IMR-90 (cell line): ENCODE measurements at regions not wholly inside any gene's neighbourhood (a gene's known extent, or its start where the extent isn't known, plus 50 kb on each side); places are given as distances from the start of the nearest gene placed in this dataset.

Source experiments
- ATAC-seq: fragments of 200-7000 bp; cut with Tn5 transposase; 2 replicates; pipeline ENCODE4 v1.9.1; 2020; ENCODE audit warnings: low read depth, mild to moderate bottlenecking, moderate library complexity
- BruUV-seq: library from RNA; stranded (reverse); fragments of 400-500 nt; replicated peaks from 2 replicates; lab custom pipeline; 2021; lab: Mats Ljungman, UMichigan
- CTCF ChIA-PET: fragments of 300-600 bp; formaldehyde crosslinking; extraction: SDS; loops from one replicate; lab custom pipeline; 2021; ENCODE audit warnings: antibody characterized with exemption; lab: Yijun Ruan, JAX
- POLR2A ChIA-PET: fragments of 300-600 bp; sonication (Branson Sonifier 250); formaldehyde crosslinking; loops from one replicate; lab custom pipeline; 2022; ENCODE audit warnings: antibody characterized with exemption; ENCODE audit not compliant: unreplicated experiment; lab: Charles Lee
- DNase-seq: peaks from one replicate; pipeline ENCODE4 v3.0.0; 2013
- H2AFZ ChIP-seq: replicated peaks from 2 replicates; pipeline ENCODE3; 2013; ENCODE audit warnings: low read length, mild to moderate bottlenecking; ENCODE audit not compliant: poor library complexity
- H2AK5ac ChIP-seq: 2 replicates; pipeline ENCODE4 v1.6.1; 2013; ENCODE audit warnings: low read depth, low read length, inconsistent platforms
- H2AK9ac ChIP-seq: replicated peaks from 2 replicates; pipeline ENCODE3; 2013; ENCODE audit warnings: mild to moderate bottlenecking, low read depth, low read length, moderate library complexity; ENCODE audit not compliant: poor library complexity
- H2BK120ac ChIP-seq: 2 replicates; pipeline ENCODE4 v1.6.1; 2013; ENCODE audit warnings: low read depth, low read length, inconsistent platforms
- H2BK15ac ChIP-seq: 3 replicates; pipeline ENCODE4 v1.6.1; 2013; ENCODE audit warnings: low read depth, low read length, inconsistent platforms
- H2BK20ac ChIP-seq: 2 replicates; pipeline ENCODE4 v1.6.1; 2013; ENCODE audit warnings: low read depth, mild to moderate bottlenecking, inconsistent platforms, low read length, moderate library complexity
- H2BK5ac ChIP-seq: 2 replicates; pipeline ENCODE4 v1.6.1; 2013; ENCODE audit warnings: mild to moderate bottlenecking, low read depth, low read length, inconsistent platforms; ENCODE audit not compliant: poor library complexity, severe bottlenecking
- H3K14ac ChIP-seq: replicated peaks from 2 replicates; pipeline ENCODE4 v1.6.1; 2013; ENCODE audit warnings: low read depth, low read length, inconsistent platforms
- H3K18ac ChIP-seq: 2 replicates; pipeline ENCODE4 v1.6.1; 2013; ENCODE audit warnings: low read depth, low read length, control low read depth
- H3K23ac ChIP-seq: 2 replicates; pipeline ENCODE4 v1.6.1; 2013; ENCODE audit warnings: low read depth, low read length, inconsistent platforms
- H3K27ac ChIP-seq: 2 replicates; pipeline ENCODE4 v1.5.1; 2013; ENCODE audit warnings: mild to moderate bottlenecking, control low read depth, low read length; ENCODE audit not compliant: insufficient read depth
- H3K27me3 ChIP-seq: 2 replicates; pipeline ENCODE4 v1.6.1; 2013; ENCODE audit warnings: low read length; ENCODE audit not compliant: control insufficient read depth, insufficient read depth
- H3K36me3 ChIP-seq: 2 replicates; pipeline ENCODE4 v1.6.1; 2013; ENCODE audit warnings: low read length, mixed read lengths; ENCODE audit not compliant: control insufficient read depth, insufficient read depth
- H3K4ac ChIP-seq: 2 replicates; pipeline ENCODE4 v1.6.1; 2013; ENCODE audit warnings: low read depth, low read length, inconsistent platforms
- H3K4me1 ChIP-seq: 2 replicates; pipeline ENCODE4 v1.6.1; 2013; ENCODE audit warnings: low read length, mixed read lengths; ENCODE audit not compliant: control insufficient read depth, insufficient read depth
- H3K4me2 ChIP-seq: 2 replicates; pipeline ENCODE4 v1.6.1; 2013; ENCODE audit warnings: low read depth, mild to moderate bottlenecking, control low read depth, low read length, moderate library complexity
- H3K4me3 ChIP-seq: 2 replicates; pipeline ENCODE4 v1.5.1; 2013; ENCODE audit warnings: low read depth, mild to moderate bottlenecking, control low read depth, low read length, moderate library complexity; ENCODE audit not compliant: insufficient read depth
- H3K56ac ChIP-seq: 2 replicates; pipeline ENCODE4 v1.6.1; 2013; ENCODE audit warnings: low read length, inconsistent platforms; ENCODE audit not compliant: insufficient read depth; ENCODE audit errors: extremely low read depth
- H3K79me1 ChIP-seq, 2 experiments: 2 replicates each; pipeline ENCODE4 v1.6.1; 2013; ENCODE audit warnings: low read length in 2 of 2, inconsistent platforms in 1 of 2, low read depth in 1 of 2
- H3K9ac ChIP-seq: 2 replicates; pipeline ENCODE4 v1.6.1; 2013; ENCODE audit warnings: low read depth, low read length, control low read depth
- H3K9me1 ChIP-seq: 2 replicates; pipeline ENCODE4 v1.6.1; 2013; ENCODE audit warnings: low read length, inconsistent platforms; ENCODE audit not compliant: insufficient read depth
- H3K9me3 ChIP-seq: 2 replicates; pipeline ENCODE4 v1.6.1; 2013; ENCODE audit warnings: low read length; ENCODE audit not compliant: control insufficient read depth, insufficient read depth
- H4K20me1 ChIP-seq: 2 replicates; pipeline ENCODE4 v1.6.1; 2013; ENCODE audit warnings: low read length, inconsistent platforms; ENCODE audit not compliant: insufficient read depth
- H4K5ac ChIP-seq: 2 replicates; pipeline ENCODE4 v1.6.1; 2013; ENCODE audit warnings: mild to moderate bottlenecking, low read depth, low read length, control low read depth
- H4K8ac ChIP-seq, 2 experiments: 2 replicates each; pipeline ENCODE4 v1.6.1; 2013; ENCODE audit warnings: low read depth in 2 of 2, low read length in 2 of 2, control low read depth in 1 of 2, inconsistent platforms in 1 of 2
- H4K91ac ChIP-seq: 2 replicates; pipeline ENCODE4 v1.6.1; 2013; ENCODE audit warnings: low read depth, low read length, inconsistent platforms; ENCODE audit not compliant: insufficient read depth
- ELK1 ChIP-seq: fragments of 150-350 bp; IDR thresholded peaks from 2 replicates; pipeline ENCODE4 v1.6.1; 2016; ENCODE audit warnings: low read depth, mild to moderate bottlenecking, low read length, moderate library complexity, borderline replicate concordance
- MAFK ChIP-seq: IDR thresholded peaks from 2 replicates; pipeline ENCODE4 v1.6.1; 2012; ENCODE audit warnings: low read depth, low read length, improper control_type of control experiment
- MAZ ChIP-seq: IDR thresholded peaks from 2 replicates; pipeline ENCODE4 v1.6.1; 2012; ENCODE audit warnings: low read depth, mild to moderate bottlenecking, low read length, improper control_type of control experiment, moderate library complexity, borderline replicate concordance
- MXI1 ChIP-seq: IDR thresholded peaks from 2 replicates; pipeline ENCODE4 v1.6.1; 2012; ENCODE audit warnings: low read depth, mild to moderate bottlenecking, low read length, moderate library complexity, borderline replicate concordance
- NFE2L2 ChIP-seq: fragments of 150-350 bp; IDR thresholded peaks from 2 replicates; pipeline ENCODE4 v1.6.1; 2016; ENCODE audit warnings: low read depth, mild to moderate bottlenecking, low read length
- POLR2A ChIP-seq: IDR thresholded peaks from 2 replicates; pipeline ENCODE4 v1.6.1; 2012; ENCODE audit warnings: mild to moderate bottlenecking, low read depth, low read length
- RAD21 ChIP-seq: IDR thresholded peaks from 2 replicates; pipeline ENCODE4 v1.6.1; 2012; ENCODE audit warnings: low read length, improper control_type of control experiment
- SMC3 ChIP-seq: fragments of 150-350 bp; IDR thresholded peaks from 2 replicates; pipeline ENCODE4 v1.6.1; 2016; ENCODE audit warnings: low read depth, mild to moderate bottlenecking, antibody characterized with exemption, low read length, moderate library complexity
- dilution Hi-C: fragments of 300-500 bp; cut with HindIII; formaldehyde crosslinking; loops from one replicate; pipeline ENCODE4 v1.14.3; 2018; ENCODE audit warnings: low sequenced_read_pairs; ENCODE audit not compliant: unreplicated experiment
- in situ Hi-C: fragments of 300-500 bp; cut with MboI; formaldehyde crosslinking; loops from 3 replicates; pipeline ENCODE4 v1.14.3; 2019; ENCODE audit warnings: low sequenced_read_pairs, inconsistent platforms, mixed read lengths
- intact Hi-C: fragments of 100-400 bp; cut with micrococcal nuclease; formaldehyde crosslinking; loops from 2 replicates; pipeline ENCODE4 v1.10.0; 2022
- TF ChIP-seq, protein P1 (sequence below): conservative IDR thresholded peaks from 2 replicates; pipeline ENCODE4 v1.5.1; 2012; ENCODE audit warnings: mild to moderate bottlenecking, low read depth, low read length, improper control_type of control experiment

DNA sequence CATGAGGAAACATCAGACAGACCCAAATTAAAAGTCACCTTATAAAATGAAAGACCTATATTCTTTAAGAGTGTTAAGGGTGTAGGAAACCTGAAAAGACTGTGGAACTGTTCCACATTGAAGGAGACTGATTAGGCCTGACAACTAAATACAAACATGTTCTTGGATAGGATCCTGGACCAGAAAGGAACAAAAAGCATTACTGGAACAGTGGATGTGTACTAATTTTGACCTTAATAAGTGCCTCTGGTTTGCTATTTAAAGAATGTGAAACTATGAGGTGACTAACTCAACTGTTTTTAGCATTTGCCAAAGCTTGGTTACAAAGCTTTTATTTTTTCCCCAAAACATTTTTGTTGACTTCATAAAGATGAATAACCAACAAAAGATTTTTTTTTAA is 340.6 kb downstream of the CAAP1 start:
- no peaks in the 10 kb centered on the region for H3K9me1 ChIP-seq
- no peak overlapping the region for H2BK15ac ChIP-seq
- no peak overlapping the region for H2AK9ac ChIP-seq
- no peak overlapping the region for H3K4ac ChIP-seq
- DNase-seq (no peak), ATAC-seq (no peak)
- H3K4me2 ChIP-seq, result no peak overlapping the region
- H3K23ac ChIP-seq, result no peak overlapping the region
- no peaks in the 10 kb centered on the region for H3K79me1 ChIP-seq
- 0 out of 2 replicates have a peak, but pooled peaks cover 1% of the 10 kb centered on the region for H3K9me3 ChIP-seq
- ChIA-PET CTCF (no interaction called here), POLR2A (no interaction called here)
- H3K56ac ChIP-seq, result no peak overlapping the region
- H3K9ac ChIP-seq, result no peak overlapping the region
- H3K27me3 ChIP-seq, result no peaks in the 10 kb centered on the region
- H4K91ac ChIP-seq, result no peak overlapping the region
- no peak overlapping the region for H2BK120ac ChIP-seq
- H3K4me1 ChIP-seq, result no peaks in the 10 kb centered on the region
- H3K4me3 ChIP-seq, result no peak overlapping the region
- no peaks in the 10 kb centered on the region for H4K20me1 ChIP-seq
- H2BK5ac ChIP-seq, result no peak overlapping the region
- H3K27ac ChIP-seq, result no peak overlapping the region
- no peak overlapping the region for H3K18ac ChIP-seq
- in situ Hi-C loops, result no loop called here
- TF ChIP-seq POLR2A, result no peak
- no peak for TF ChIP-seq SMC3
- TF ChIP-seq RAD21, result no peak
- TF ChIP-seq, protein P1, sequence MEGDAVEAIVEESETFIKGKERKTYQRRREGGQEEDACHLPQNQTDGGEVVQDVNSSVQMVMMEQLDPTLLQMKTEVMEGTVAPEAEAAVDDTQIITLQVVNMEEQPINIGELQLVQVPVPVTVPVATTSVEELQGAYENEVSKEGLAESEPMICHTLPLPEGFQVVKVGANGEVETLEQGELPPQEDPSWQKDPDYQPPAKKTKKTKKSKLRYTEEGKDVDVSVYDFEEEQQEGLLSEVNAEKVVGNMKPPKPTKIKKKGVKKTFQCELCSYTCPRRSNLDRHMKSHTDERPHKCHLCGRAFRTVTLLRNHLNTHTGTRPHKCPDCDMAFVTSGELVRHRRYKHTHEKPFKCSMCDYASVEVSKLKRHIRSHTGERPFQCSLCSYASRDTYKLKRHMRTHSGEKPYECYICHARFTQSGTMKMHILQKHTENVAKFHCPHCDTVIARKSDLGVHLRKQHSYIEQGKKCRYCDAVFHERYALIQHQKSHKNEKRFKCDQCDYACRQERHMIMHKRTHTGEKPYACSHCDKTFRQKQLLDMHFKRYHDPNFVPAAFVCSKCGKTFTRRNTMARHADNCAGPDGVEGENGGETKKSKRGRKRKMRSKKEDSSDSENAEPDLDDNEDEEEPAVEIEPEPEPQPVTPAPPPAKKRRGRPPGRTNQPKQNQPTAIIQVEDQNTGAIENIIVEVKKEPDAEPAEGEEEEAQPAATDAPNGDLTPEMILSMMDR, result no peak
- no peak for TF ChIP-seq MAFK
- TF ChIP-seq MXI1, result no peak
- TF ChIP-seq ELK1, result no peak
- no peak for TF ChIP-seq NFE2L2
- no peak for TF ChIP-seq MAZ
- no TSS peak for BruUV-seq
- H3K36me3 ChIP-seq, result no peaks in the 10 kb centered on the region
- intact Hi-C loops, result no loop called here
- H4K8ac ChIP-seq, result no peak overlapping the region
- no peak overlapping the region for H3K14ac ChIP-seq
- H2BK20ac ChIP-seq, result no peak overlapping the region
- no peak overlapping the region for H2AFZ ChIP-seq
- no peak overlapping the region for H4K5ac ChIP-seq
- no peak overlapping the region for H2AK5ac ChIP-seq
- dilution Hi-C loops, result no loop called here
